ENCODE measurements at regions not wholly inside any gene's neighbourhood (a gene's known extent, or its start where the extent isn't known, plus 50 kb on each side); places are given as distances from the start of the nearest gene placed in this dataset.

GRCh38 chr2:149725234-149725633 lies 137.7 kb upstream of the MMADHC start:
- TF ChIP-seq CTCF (IDR thresholded peaks at IDR 0.05): no peak
- TF ChIP-seq POLR2AphosphoS5 (IDR thresholded peaks at IDR 0.05): no peak
- no peak for TF ChIP-seq EP300 (IDR thresholded peaks at IDR 0.05; ENCODE audit: low read depth)
